Pancreas (tissue), 10 donors: ENCODE measurements at regions not wholly inside any gene's neighbourhood (a gene's known extent, or its start where the extent isn't known, plus 50 kb on each side); places are given as distances from the start of the nearest gene placed in this dataset.

Experiments used
- ATAC-seq, 4 donors: fragments of 200-7000 bp; cut with Tn5 transposase; one replicate each; pipeline versions ENCODE4 v1.8.0 to v1.9.1; 2020; ENCODE audit warnings: mild to moderate bottlenecking in 4 of 4, moderate library complexity in 4 of 4
- DNase-seq, 6 donors: peaks; one replicate each; pipeline ENCODE4 v3.0.0-alpha.2; 2020
- FAIRE-seq: peaks from 2 replicates; lab custom pipeline; 2012; peaks lifted over from hg19 to GRCh38; lab: Jason Lieb, UNC
- H3K27ac ChIP-seq, 4 donors: fragments of 200-600 bp; sonication (generic); 1 replicate in 3 of 4; 2 replicates in 1 of 4; pipeline versions ENCODE4 v1.5.0 to v1.8.0; 2020
- H3K27me3 ChIP-seq, 4 donors: fragments of 200-600 bp; one replicate each; pipeline ENCODE4 v1.8.0; 2021
- H3K36me3 ChIP-seq, 3 donors: fragments of 200-600 bp; sonication (generic) in 1 of 3; one replicate each; pipeline versions ENCODE4 v1.5.0 to v1.8.0; 2020 to 2021
- H3K4me1 ChIP-seq, 3 donors: fragments of 200-600 bp; one replicate each; pipeline ENCODE4 v1.8.0; 2021
- H3K4me3 ChIP-seq, 4 donors: fragments of 200-600 bp; sonication (generic) in 2 of 4; one replicate each; pipeline versions ENCODE4 v1.5.0 to v1.8.0; 2020 to 2021
- H3K9me3 ChIP-seq, 4 donors: fragments of 200-600 bp; one replicate each; pipeline ENCODE4 v1.8.0; 2021
- WGBS, 2 donors: extraction: QIAGEN DNeasy Blood & Tissue Kit; methylation state at CpG; one replicate each; pipeline ENCODE4 v1.1.7; 2013; 5-methylcytosine and 5-hydroxymethylcytosine counted together
- intact Hi-C, 3 donors: fragments of 100-400 bp; cut with DNase I; formaldehyde crosslinking; loops; one replicate each; pipeline versions ENCODE4 v1.11.1 to v1.14.2; 2022
- TF ChIP-seq, protein P1 (sequence below), 4 donors: fragments of 200-600 bp; sonication (generic) in 3 of 4; IDR thresholded peaks; one replicate each; pipeline versions ENCODE4 v1.5.0 to v1.8.0; 2021; ENCODE audit warnings: antibody characterized with exemption in 4 of 4
- donor health status: healthy with polysubstance abuse.
- donor health status: DM: no; HTN: no; CAD: no; lungs with moderate emphysema.
- donor health status: DM: no; HTN: no; CAD: no.
- donor health status: control.
- donor health status: control.
- donor health status: Bipolar disorder and iron deficiency.
- donor health status: DM: yes; HTN: yes; CAD: no.
- donor health status: DM: no; HTN: no; CAD: no.
- donor health status: DM: no; HTN: no; CAD: no.
- donor health status: DM: yes; HTN: yes; CAD: no.

DNA sequence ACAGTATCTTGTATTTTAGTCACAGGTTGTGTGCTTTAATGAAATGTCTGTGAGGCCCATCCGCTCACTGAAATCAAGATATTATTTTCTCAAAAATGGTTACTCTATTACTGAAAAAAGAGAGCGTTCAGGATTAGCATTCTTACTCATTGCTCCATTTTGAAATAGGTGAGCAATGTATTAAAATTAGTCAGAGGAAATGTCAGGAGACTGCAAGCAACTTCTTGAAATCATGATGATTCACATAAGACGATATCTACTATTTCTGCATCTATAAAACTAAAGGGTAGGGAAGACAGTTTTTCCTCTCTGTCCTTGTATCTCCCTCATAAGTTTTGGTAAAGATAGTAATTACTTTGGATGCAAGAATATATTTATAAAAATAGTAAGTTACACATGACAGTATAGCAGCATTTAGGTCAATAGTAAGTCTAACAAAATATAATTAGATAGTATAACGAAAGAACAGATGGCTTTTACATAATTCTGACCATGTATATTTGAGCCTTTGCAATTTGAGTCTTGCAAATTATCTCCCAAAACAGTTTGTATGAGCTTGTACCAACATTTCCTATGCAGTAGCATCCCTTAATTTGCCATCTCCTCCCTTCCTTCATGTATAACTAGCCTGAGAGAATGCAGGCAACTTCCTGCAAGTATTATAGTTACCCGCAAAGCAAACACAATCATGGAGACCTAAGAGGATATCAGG is 937.8 kb downstream of the PCDH7 start:
- ATAC-seq, result no peak
- FAIRE-seq, result no peak
- Histone ChIP-seq H3K27me3 (no peaks in the 10 kb centered on the region), H3K4me1 (no peaks in the 10 kb centered on the region), H3K4me3 (no peak overlapping the region), H3K36me3 (no peaks in the 10 kb centered on the region), H3K27ac (no peak overlapping the region), H3K9me3 (no peaks in the 10 kb centered on the region)
- TF ChIP-seq, protein P1, sequence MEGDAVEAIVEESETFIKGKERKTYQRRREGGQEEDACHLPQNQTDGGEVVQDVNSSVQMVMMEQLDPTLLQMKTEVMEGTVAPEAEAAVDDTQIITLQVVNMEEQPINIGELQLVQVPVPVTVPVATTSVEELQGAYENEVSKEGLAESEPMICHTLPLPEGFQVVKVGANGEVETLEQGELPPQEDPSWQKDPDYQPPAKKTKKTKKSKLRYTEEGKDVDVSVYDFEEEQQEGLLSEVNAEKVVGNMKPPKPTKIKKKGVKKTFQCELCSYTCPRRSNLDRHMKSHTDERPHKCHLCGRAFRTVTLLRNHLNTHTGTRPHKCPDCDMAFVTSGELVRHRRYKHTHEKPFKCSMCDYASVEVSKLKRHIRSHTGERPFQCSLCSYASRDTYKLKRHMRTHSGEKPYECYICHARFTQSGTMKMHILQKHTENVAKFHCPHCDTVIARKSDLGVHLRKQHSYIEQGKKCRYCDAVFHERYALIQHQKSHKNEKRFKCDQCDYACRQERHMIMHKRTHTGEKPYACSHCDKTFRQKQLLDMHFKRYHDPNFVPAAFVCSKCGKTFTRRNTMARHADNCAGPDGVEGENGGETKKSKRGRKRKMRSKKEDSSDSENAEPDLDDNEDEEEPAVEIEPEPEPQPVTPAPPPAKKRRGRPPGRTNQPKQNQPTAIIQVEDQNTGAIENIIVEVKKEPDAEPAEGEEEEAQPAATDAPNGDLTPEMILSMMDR (IDR thresholded peaks at IDR 0.05), result no peak
- no peak for DNase-seq
- intact Hi-C loops, result no loop called here
- 83 to 87% methylated on average over 5 of the region's 5 CpGs for WGBS, 2 donors

DNA sequence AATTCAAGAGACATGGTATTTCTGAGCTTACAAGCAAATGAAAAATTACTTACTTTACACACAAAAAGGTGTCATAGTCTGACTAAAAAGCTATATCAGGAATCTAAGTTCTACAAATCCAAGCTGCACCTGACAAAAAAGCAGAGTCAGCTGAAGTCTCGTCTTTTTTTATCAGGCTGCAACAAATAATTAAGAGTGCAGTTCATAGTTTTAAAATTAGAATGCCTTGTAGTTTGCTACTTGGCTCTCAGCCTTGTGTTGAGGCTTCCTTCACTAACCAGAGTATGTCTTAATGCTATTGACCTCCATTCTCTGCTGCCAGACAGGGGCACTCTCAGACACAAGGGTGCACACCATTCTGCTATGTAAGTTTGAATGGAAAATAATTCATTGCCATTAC is 940.7 kb downstream of the PCDH7 start:
- no peaks in the 10 kb centered on the region for H3K9me3 ChIP-seq
- WGBS, 2 donors, result 25 to 26% methylated on average over 1 of the region's 1 CpG
- no peaks in the 10 kb centered on the region for H3K4me1 ChIP-seq
- H3K27me3 ChIP-seq, result no peaks in the 10 kb centered on the region
- intact Hi-C loops, result no loop called here
- ATAC-seq (no peak), FAIRE-seq (no peak), DNase-seq (no peak)
- H3K27ac ChIP-seq, result no peak overlapping the region
- TF ChIP-seq, protein P1 (IDR thresholded peaks at IDR 0.05), result no peak
- no peaks in the 10 kb centered on the region for H3K36me3 ChIP-seq
- no peak overlapping the region for H3K4me3 ChIP-seq

DNA sequence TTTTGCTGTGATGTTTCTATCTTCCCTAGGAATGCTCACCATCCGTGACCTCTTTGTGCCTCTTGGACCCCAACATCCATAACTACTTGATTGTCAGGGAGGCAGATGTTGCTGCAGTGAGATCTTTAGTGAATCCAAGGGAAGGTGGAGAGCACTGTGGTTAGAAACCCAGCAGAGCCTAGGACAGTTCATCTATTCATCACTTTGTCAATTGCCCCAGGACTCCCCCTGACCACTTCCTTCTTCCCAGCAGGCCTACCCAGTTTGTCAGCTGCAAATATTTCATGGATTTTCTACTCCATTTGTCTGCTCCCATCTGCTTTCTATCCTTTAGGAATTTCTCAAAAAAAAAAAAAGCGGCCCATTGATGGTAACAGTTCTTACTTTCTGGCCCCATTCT is 942.8 kb downstream of the PCDH7 start:
- H3K27me3 ChIP-seq, result no peaks in the 10 kb centered on the region
- TF ChIP-seq, protein P1 (IDR thresholded peaks at IDR 0.05), result no peak
- no peaks in the 10 kb centered on the region for H3K9me3 ChIP-seq
- DNase-seq (no peak), ATAC-seq (no peak), FAIRE-seq (no peak)
- no peak overlapping the region for H3K4me3 ChIP-seq
- no peak overlapping the region for H3K27ac ChIP-seq
- H3K36me3 ChIP-seq, result no peaks in the 10 kb centered on the region
- 79 to 92% methylated on average over 2 of the region's 2 CpGs for WGBS, 2 donors
- intact Hi-C loops, result no loop called here
- no peaks in the 10 kb centered on the region for H3K4me1 ChIP-seq

DNA sequence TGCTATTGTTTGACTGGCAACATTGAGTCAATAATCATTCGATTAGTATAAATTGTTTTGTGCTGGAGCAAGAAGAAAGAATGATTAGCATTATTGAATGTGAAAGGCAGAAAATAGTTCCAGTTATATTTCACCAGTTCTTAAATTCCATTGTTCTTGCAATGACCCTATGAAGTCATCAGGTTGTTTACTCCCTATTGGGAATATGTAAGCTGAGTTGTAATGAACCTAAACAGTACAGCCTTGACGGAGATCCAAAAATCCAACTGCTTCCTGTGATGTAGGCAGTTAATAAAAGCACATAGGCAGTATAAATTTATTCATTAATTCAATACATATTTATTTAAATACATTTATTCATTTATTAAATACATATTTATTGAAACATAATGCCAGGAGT is 947.5 kb downstream of the PCDH7 start:
- H3K4me3 ChIP-seq, result no peak overlapping the region
- no peaks in the 10 kb centered on the region for H3K27me3 ChIP-seq
- TF ChIP-seq, protein P1 (IDR thresholded peaks at IDR 0.05), result no peak
- WGBS, 2 donors, result 51 to 76% methylated on average over 2 of the region's 2 CpGs
- H3K27ac ChIP-seq, result no peak overlapping the region
- ATAC-seq (no peak), DNase-seq (no peak), FAIRE-seq (no peak)
- no peaks in the 10 kb centered on the region for H3K4me1 ChIP-seq
- intact Hi-C loops, result no loop called here
- H3K9me3 ChIP-seq, result no peaks in the 10 kb centered on the region
- no peaks in the 10 kb centered on the region for H3K36me3 ChIP-seq

DNA sequence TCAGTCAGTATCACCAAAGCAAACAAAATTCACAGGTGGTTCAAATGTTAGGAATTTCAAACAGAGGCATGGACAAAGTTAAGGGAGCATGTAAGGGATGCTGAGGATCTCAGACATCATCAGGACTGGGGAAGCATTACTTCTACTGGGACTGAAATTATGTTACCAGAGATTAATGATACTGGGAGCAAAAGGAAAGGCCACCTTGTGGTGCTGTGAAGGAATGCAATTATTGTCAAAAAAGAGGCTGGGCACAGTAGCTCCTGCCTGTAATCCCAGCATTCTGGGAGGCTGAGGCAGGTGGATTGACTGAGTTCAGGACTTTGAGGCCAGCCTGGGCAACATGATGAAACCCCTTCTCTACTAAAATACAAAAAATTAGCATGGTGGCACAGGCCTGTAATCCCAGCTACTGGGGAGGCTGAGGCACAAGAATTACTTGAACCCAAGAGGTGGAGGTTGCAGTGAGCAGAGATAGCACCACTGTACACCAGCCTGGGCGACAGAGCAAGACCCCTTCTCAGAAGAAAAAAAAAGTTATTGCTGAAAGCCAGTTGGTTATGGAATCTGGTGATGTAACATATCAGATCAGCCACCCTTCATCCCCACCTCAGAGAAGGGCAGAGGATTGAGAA is 954.3 kb downstream of the PCDH7 start:
- WGBS, 2 donors, result 35 to 36% methylated on average over 1 of the region's 1 CpG
- no peaks in the 10 kb centered on the region for H3K36me3 ChIP-seq
- H3K4me1 ChIP-seq, result no peaks in the 10 kb centered on the region
- peak in 1 of 6 donors; percentile 10 for DNase-seq
- no peak for FAIRE-seq
- H3K4me3 ChIP-seq, result no peak overlapping the region
- no peaks in the 10 kb centered on the region for H3K9me3 ChIP-seq
- no peaks in the 10 kb centered on the region for H3K27me3 ChIP-seq
- TF ChIP-seq, protein P1 (IDR thresholded peaks at IDR 0.05), result peak in 2 of 4 donors; percentile 11 to 21
- ATAC-seq, result peak in 1 of 4 donors; percentile 34
- H3K27ac ChIP-seq, result no peak overlapping the region
- intact Hi-C loops, result no loop called here
